NCI-H2196 (cell line): ENCODE measurements at regions not wholly inside any gene's neighbourhood (a gene's known extent, or its start where the extent isn't known, plus 50 kb on each side); places are given as distances from the start of the nearest gene placed in this dataset.

Experiments
- DNase-seq: peaks from one replicate; lab custom pipeline; 2025; ENCODE audit not compliant: unreplicated experiment; lab: John Stamatoyannopoulos, UW

DNA sequence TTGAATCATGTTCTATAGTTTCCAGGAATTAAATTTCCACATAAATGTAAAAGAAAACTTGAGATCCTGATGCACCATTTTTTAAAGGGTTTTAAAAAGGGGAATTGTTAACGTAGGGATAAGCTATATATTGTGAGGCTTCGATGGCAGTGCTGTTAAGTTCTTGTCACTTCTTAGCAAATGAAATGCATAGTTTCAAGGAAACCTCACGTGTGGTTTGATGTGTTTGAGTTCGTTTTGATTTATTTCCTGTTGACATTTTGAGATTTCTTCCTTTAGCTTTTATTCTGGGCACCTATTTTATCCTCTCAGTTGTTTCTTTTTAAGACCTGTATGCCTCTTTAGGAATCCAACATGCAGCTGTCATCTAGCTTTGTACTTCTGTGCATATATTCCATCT is 301.0 kb downstream of the DOCK8 start:
- DNase-seq, result no peak

- DNase-seq, result no peak
These were observed 303.3 kb downstream of the DOCK8 start for GRCh38 chr9:517993-518392.

- no peak for DNase-seq
These were observed 303.9 kb downstream of the DOCK8 start for GRCh38 chr9:518540-518939.

DNA sequence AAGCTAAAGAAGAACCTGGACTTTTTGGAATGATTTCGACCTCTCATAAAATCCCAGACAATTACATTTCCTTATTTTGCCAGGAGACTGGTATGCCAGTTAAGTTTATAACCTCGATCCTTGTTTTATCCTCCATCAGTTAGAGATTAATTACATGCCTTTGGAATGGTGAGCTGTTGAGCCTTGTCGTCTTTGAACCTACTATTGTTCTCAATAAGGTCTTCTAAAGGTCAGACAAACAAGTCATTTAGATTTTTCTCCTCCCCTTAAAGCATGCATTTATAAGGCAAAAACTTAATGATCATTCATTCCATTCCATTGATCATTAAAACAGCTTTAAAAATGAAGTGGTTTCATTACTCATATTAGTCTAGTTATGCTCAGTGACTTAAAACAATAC is 304.9 kb downstream of the DOCK8 start:
- DNase-seq, result no peak

DNA sequence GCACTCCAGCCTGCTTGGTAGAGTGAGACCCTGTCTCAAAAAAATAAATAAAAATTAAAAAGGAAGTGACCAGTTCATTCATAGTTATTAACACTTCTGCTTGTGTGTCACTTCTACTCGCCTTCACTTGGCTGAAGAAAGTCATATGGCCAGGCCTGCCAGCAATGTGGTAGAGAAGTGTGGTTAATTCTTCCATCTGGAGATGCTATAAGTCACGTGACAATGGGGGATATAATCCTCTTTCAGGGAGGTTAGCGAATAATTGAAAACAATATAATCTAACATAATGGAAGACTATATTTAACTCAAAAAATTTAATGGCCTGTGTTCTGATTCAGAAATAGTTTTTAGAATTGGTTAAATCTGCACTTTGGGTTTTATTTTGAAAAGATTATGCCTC is 305.6 kb downstream of the DOCK8 start:
- DNase-seq, result no peak

DNA sequence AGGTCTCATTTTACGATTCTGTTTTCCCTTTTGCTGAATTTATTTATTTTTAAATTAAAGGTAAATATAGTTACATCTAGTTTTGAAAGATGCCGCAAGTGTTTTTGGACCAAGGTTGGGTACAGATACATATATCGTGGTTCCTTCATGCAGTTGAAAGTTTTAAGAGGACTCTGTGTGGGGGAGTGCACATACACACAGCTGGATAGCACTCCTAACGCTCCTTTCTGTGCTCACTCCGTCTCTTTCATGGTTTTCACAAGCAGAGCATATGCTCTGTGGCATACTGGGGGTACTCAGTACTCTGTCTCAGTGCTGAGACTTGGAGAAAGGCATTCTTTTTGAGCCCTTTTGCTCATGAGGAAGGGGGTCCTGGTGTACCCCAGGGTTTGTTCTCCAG is 307.5 kb downstream of the DOCK8 start:
- DNase-seq, result no peak

DNA sequence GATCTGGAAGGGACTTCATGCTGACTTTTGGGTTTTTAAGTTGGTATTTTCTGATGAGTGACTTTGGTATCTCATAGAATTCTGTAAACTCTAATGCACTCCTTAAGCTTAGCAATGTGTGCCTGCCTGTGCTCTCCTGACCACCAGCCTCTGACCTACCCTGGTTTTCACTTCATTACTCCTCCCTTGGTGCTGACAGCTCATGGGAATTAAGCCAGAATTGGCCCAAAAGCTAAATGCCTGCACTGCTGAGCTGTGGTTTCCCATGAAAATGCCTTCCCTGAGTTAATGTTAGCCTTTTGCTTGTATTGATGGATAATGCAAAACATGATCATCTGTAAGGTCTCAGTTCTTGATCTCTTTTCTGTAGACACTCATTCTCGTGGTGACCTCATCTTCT is 308.0 kb downstream of the DOCK8 start:
- DNase-seq, result no peak

DNA sequence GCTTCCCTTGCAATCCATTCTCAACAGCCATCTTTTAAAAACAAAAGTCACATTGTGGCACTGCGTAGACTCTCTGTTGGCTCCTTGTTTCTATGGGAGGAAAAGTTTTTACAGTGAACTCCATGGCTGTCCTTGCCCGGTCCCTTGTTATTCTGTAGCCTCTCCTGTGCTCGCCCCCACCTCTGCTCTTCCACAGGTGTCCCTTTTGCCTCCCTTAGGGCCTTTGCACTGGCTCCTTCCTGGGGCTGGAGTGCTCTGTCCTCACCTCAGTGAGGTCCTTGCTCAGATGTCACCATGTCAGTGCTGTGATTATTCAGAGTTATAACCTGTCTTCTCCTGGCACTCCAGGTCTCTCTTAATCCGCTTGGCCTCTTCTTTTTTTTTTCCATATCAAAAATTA is 308.8 kb downstream of the DOCK8 start:
- DNase-seq, result no peak

GRCh38 chr9:524008-524407 is 309.3 kb downstream of the DOCK8 start:
- no peak for DNase-seq

GRCh38 chr9:526904-527591 is 312.4 kb downstream of the DOCK8 start:
- no peak for DNase-seq

DNA sequence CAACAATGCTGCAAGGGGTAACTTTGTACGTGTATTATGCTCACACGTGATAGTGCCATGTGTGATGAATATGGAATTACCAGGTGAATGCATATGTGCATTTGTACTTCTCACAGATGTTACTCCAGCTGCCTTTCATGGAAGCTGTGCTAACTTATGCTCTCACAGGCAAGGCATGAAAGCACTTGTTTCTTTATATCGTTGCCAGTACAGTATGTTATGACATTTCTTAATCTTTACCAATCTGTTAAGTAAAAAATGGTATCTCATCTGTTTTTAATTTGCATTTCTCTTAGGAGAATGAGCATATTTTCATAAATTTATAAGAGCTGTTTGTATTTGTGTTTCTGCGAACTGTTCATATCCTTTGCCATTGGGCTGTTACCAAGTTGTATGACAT is 311.8 kb upstream of the DMRT1 start:
- DNase-seq, result no peak

DNA sequence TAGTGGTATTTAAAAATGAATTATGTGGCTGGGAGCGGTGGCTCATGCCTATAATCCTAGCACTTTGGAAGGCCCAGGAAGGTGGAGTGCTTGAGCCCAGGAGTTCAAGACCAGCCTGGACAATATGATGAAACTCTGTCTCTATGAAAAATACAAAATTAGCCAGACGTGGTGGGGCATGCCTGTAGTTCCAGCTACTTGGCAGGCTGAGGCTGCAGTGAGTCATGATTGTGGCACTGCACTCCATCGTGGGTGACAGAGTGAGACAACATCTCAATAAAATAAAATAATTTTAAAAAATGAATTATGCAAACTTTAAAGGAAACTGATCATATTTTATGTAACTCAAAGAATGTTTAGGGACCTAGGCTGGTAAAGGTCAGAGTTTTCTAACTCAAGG is 310.8 kb upstream of the DMRT1 start:
- peak; percentile 39 for DNase-seq

DNA sequence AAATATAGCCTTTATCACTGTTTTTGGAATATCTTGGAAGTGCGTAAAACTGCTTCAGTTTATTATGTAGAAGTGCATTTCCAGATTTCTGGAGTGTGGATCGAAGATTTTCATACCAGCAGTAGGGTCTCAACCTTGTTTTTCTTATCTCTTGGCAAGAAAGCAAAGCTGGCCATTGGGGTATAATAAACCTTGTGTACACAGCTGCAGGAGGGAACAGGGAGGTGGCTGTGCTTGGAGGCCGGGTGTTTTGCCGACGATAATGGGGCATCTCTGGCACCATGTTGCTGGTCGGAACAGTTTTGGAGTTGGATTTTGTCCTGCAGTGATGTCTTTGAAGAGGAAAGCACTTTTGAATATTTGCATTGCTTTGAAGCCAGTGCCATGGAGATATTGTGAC is 308.8 kb upstream of the DMRT1 start:
- peak; percentile 61 for DNase-seq

GRCh38 chr9:534886-535285 is 306.6 kb upstream of the DMRT1 start:
- DNase-seq, result peak; percentile 51

DNA sequence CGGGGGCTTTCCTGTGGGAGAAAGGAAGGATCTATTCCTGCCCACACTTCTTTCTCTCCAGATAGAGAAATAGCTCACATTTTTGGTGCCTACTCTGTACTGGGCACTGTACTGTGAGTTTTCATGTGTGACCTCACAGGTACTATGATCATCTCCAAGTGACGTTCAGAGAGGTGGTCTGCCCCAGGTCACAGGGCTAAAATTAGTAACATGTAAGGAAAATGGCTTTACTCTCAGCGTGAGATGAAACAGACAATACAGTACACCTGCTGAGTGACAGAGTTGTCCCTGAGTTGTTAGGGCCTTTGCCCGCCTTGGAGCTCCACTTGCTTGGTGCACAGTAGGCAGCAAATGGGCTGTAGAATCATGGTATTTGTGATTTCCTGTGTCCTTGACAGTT is 306.1 kb upstream of the DMRT1 start:
- no peak for DNase-seq

GRCh38 chr9:536597-537511 is 304.6 kb upstream of the DMRT1 start:
- DNase-seq, result peak; percentile 54

DNA sequence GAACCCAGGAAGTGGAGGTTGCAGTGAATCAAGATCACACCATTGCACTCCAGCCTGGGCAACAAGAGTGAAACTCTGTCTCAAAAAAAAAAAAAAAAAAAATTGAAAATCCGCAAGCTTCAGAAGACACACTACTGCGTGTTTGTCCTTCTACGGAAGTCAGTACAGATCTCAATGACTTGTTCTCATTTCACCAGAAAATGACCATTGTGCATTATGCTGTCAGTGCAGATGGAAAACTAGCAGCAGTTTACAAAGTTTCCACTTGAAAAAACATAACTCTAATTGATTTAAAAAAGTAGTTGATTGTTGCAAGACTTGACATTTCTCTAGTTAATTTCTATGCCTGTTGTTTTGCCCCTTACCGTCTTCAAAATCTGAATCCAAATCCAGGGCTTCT is 298.0 kb upstream of the DMRT1 start:
- no peak for DNase-seq

DNA sequence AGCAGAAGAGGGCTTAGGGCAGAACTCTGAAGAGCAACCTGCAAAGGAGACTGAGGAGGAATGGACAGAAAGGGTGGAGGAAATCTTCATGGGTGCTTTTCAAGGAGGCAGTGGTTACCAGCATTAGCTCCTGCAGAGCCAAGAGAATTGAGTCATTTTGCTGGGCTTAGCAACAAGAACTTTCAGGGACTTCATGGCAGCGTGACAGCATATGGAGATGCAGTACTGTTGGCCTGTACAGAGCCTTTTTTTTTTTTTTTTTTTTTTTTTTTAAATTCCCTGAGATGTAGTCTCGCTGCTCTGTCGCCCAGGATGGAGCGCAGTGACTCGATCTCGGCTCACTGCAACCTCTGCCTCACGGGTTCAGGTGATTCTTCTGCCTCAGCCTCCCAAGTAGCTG is 296.0 kb upstream of the DMRT1 start:
- DNase-seq, result no peak

- no peak for DNase-seq
These were observed 295.3 kb upstream of the DMRT1 start for GRCh38 chr9:546235-546634.

DNA sequence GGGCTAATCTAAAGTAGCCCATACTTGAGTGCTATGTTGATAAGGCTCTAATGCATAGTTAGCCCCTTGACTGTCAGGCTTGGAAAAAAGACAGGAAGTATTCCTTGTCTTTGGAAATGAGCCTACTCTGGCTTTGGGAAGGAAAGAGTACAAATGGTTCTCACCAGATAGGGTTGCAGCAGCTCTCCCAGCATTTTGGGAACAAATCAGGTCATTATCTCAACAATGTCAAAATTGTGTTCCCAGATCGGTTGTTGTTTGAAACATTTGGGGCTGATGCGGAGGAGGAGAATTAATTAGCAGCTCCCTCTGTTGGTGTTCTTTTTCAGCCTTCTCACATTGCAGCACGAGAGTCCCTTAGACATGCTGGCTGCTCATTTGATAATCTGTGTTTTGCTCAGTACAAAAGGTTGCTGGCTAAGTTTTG is 294.7 kb upstream of the DMRT1 start:
- peak; percentile 52 for DNase-seq

DNA sequence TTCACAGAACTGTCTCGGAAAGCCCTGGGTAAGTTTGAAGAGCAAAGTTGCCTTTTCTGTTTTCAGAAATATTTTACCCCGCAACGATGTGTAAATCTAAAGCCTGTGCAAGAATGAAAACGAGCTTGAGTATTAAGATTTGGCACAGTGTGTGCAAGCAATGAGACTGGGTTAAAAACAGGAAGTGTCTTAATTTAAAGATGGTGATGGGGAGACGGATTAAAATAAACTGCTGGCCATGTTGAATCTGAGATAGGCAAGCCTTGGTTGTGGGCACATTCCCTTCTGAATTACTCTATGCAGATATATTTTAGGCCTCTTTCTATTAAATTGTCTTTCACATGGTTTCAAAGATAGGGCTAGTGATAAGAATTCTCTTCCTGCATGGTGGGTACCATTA is 294.2 kb upstream of the DMRT1 start:
- no peak for DNase-seq

- DNase-seq, result no peak
These were observed 292.0 kb upstream of the DMRT1 start for GRCh38 chr9:549455-549997.
